Stomach (tissue), 8 donors: ENCODE measurements at regions not wholly inside any gene's neighbourhood (a gene's known extent, or its start where the extent isn't known, plus 50 kb on each side); places are given as distances from the start of the nearest gene placed in this dataset.

Experiments
- DNase-seq, 2 donors: peaks; one replicate each; pipeline versions ENCODE4 v3.0.0 to v3.0.0-alpha.2; 2013 to 2019
- H3K27ac ChIP-seq, 5 donors: fragments of 200-600 bp in 4 of 5; sonication (generic) in 4 of 5; one replicate each; pipeline ENCODE4 v1.5.1; 2013 to 2019; ENCODE audit warnings: mild to moderate bottlenecking in 1 of 5, moderate library complexity in 1 of 5
- H3K27me3 ChIP-seq, 3 donors: fragments of 200-600 bp; sonication (generic); one replicate each; pipeline ENCODE4 v1.5.1; 2017 to 2019; ENCODE audit warnings: mixed run types in 1 of 3
- H3K36me3 ChIP-seq, 4 donors: fragments of 200-600 bp; sonication (generic); 1 replicate in 3 of 4; 2 replicates in 1 of 4; pipeline ENCODE4 v1.5.1; 2016 to 2019
- H3K4me1 ChIP-seq, 4 donors: fragments of 200-600 bp; sonication (generic); one replicate each; pipeline ENCODE4 v1.5.1; 2016 to 2019
- H3K4me3 ChIP-seq, 4 donors: fragments of 200-600 bp; sonication (generic) in 3 of 4; one replicate each; pipeline ENCODE4 v1.5.1; 2016 to 2019; ENCODE audit warnings: mild to moderate bottlenecking in 1 of 4
- H3K9me3 ChIP-seq, 4 donors: fragments of 200-600 bp; sonication (generic); one replicate each; pipeline ENCODE4 v1.5.1; 2016 to 2019
- CTCF ChIP-seq, 7 experiments: fragments of 450-650 bp in 4 of 7; fragments of 200-600 bp in 3 of 7; sonication (generic) in 3 of 7; IDR thresholded peaks; one replicate each; pipeline ENCODE4 v1.5.1; 2016 to 2019; ENCODE audit warnings: antibody characterized with exemption in 7 of 7, control low read depth in 2 of 7, mild to moderate bottlenecking in 1 of 7
- EP300 ChIP-seq: sonication (generic); formaldehyde crosslinking; IDR thresholded peaks from one replicate; pipeline ENCODE4 v1.6.1; 2017; ENCODE audit warnings: antibody characterized with exemption
- POLR2A ChIP-seq, 4 donors: fragments of 450-650 bp; IDR thresholded peaks; one replicate each; pipeline ENCODE4 v1.6.1; 2016; ENCODE audit warnings: antibody characterized with exemption in 4 of 4, control low read depth in 2 of 4, mild to moderate bottlenecking in 1 of 4, moderate library complexity in 1 of 4
- POLR2AphosphoS5 ChIP-seq, 3 donors: sonication (generic); formaldehyde crosslinking; IDR thresholded peaks; one replicate each; pipeline ENCODE4 v1.6.1; 2016; ENCODE audit warnings: antibody characterized with exemption in 3 of 3
- WGBS, 5 donors: extraction: QIAGEN DNeasy Blood & Tissue Kit in 3 of 5; methylation state at CpG; one replicate each; pipeline versions ENCODE4 v1.1.5 to v1.1.7; 2013 to 2018; 5-methylcytosine and 5-hydroxymethylcytosine counted together
- intact Hi-C: fragments of 100-400 bp; cut with DNase I; formaldehyde crosslinking; loops from one replicate; pipeline ENCODE4 v1.15.1; 2023; ENCODE audit warnings: low total_unique reads
- donor health status: healthy with polysubstance abuse.
- donor health status: Bipolar disorder and iron deficiency.
- donor health status: healthy.

GRCh38 chr3:14317057-14317553, 85.3 kb upstream of the SLC6A6 start:
- Histone ChIP-seq H3K4me3 (no peak overlapping the region), H3K36me3 (no peaks in the 10 kb centered on the region), H3K27ac (peak overlapping the region; percentile 16 to 63 (median 41)), H3K4me1 (peaks cover 0 to 19% (median 11%) of the 10 kb centered on the region in 4 donors), H3K27me3 (no peaks in the 10 kb centered on the region), H3K9me3 (peaks cover 0 to 7% (median 0%) of the 10 kb centered on the region in 4 donors)
- DNase-seq: peak in 1 of 2 donors; percentile 70
- 25 to 47% (median 37%) methylated on average over 6 of the region's 6 CpGs for whole genome bisulfite sequencing, 5 donors
- TF ChIP-seq EP300 (no peak), POLR2A (IDR thresholded peaks at IDR 0.05) (no peak), POLR2AphosphoS5 (IDR thresholded peaks at IDR 0.05) (peak in 1 of 3 donors; percentile 38)
- intact Hi-C loops: no loop called here

- Histone ChIP-seq H3K4me1 (peaks cover 0 to 14% (median 9%) of the 10 kb centered on the region in 4 donors), H3K4me3 (no peak overlapping the region), H3K27me3 (no peaks in the 10 kb centered on the region), H3K9me3 (peaks cover 0 to 7% (median 0%) of the 10 kb centered on the region in 4 donors), H3K27ac (no peak overlapping the region), H3K36me3 (no peaks in the 10 kb centered on the region)
- no peak for DNase-seq
- intact Hi-C loops: no loop called here
- no peak for TF ChIP-seq CTCF (IDR thresholded peaks at IDR 0.05)
- no peak for TF ChIP-seq POLR2AphosphoS5 (IDR thresholded peaks at IDR 0.05)
- TF ChIP-seq EP300: no peak
- no peak for TF ChIP-seq POLR2A (IDR thresholded peaks at IDR 0.05)
- 69 to 78% (median 75%) methylated on average over 3 of the region's 3 CpGs for WGBS, 5 donors
These were observed 83.8 kb upstream of the SLC6A6 start for GRCh38 chr3:14318646-14319045.

GRCh38 chr3:14319654-14320182, 82.7 kb upstream of the SLC6A6 start:
- 66 to 76% (median 75%) methylated on average over 3 of the region's 3 CpGs for WGBS, 5 donors
- H3K9me3 ChIP-seq: peaks cover 0 to 7% (median 0%) of the 10 kb centered on the region in 4 donors
- H3K4me3 ChIP-seq: no peak overlapping the region
- no peaks in the 10 kb centered on the region for H3K36me3 ChIP-seq
- TF ChIP-seq POLR2AphosphoS5 (IDR thresholded peaks at IDR 0.05) (peak in 1 of 3 donors; percentile 38), POLR2A (IDR thresholded peaks at IDR 0.05) (no peak)
- no peaks in the 10 kb centered on the region for H3K27me3 ChIP-seq
- no peak overlapping the region for H3K27ac ChIP-seq
- DNase-seq: peak; percentile 67 to 88
- peaks cover 0 to 14% (median 9%) of the 10 kb centered on the region in 4 donors for H3K4me1 ChIP-seq
- intact Hi-C loops: no loop called here

GRCh38 chr3:14320219-14320618, 82.2 kb upstream of the SLC6A6 start:
- TF ChIP-seq POLR2A (IDR thresholded peaks at IDR 0.05) (no peak), EP300 (no peak), CTCF (IDR thresholded peaks at IDR 0.05) (no peak), POLR2AphosphoS5 (IDR thresholded peaks at IDR 0.05) (no peak)
- no peaks in the 10 kb centered on the region for H3K27me3 ChIP-seq
- WGBS, 5 donors: 85 to 96% (median 93%) methylated on average over 3 of the region's 3 CpGs
- H3K27ac ChIP-seq: no peak overlapping the region
- no peak for DNase-seq
- H3K36me3 ChIP-seq: no peaks in the 10 kb centered on the region
- no peak overlapping the region for H3K4me3 ChIP-seq
- peaks cover 0 to 7% (median 0%) of the 10 kb centered on the region in 4 donors for H3K9me3 ChIP-seq
- H3K4me1 ChIP-seq: peaks cover 0 to 14% (median 9%) of the 10 kb centered on the region in 4 donors
- intact Hi-C loops: no loop called here

GRCh38 chr3:14322001-14322400, 80.4 kb upstream of the SLC6A6 start:
- Histone ChIP-seq H3K27me3 (no peaks in the 10 kb centered on the region), H3K36me3 (no peaks in the 10 kb centered on the region), H3K4me1 (peaks cover 0 to 12% (median 8%) of the 10 kb centered on the region in 4 donors), H3K27ac (no peak overlapping the region), H3K9me3 (peaks cover 0 to 7% (median 0%) of the 10 kb centered on the region in 4 donors), H3K4me3 (no peak overlapping the region)
- intact Hi-C loops: no loop called here
- DNase-seq: no peak
- no peak for TF ChIP-seq POLR2AphosphoS5 (IDR thresholded peaks at IDR 0.05)
- TF ChIP-seq POLR2A (IDR thresholded peaks at IDR 0.05): no peak
- TF ChIP-seq EP300: no peak
- no peak for TF ChIP-seq CTCF (IDR thresholded peaks at IDR 0.05)
- WGBS, 5 donors: 75 to 94% (median 89%) methylated on average over 3 of the region's 3 CpGs
